Liver (tissue), 3 donors: ENCODE measurements at regions not wholly inside any gene's neighbourhood (a gene's known extent, or its start where the extent isn't known, plus 50 kb on each side); places are given as distances from the start of the nearest gene placed in this dataset.

ENCODE experiments used
- EGR1 ChIP-seq, 2 donors: IDR thresholded peaks; 2 replicates each; pipeline ENCODE4 v1.6.1; 2016 to 2018; ENCODE audit warnings: antibody characterized with exemption in 2 of 2, low read depth in 2 of 2
- GABPA ChIP-seq, 2 donors: IDR thresholded peaks in 1 of 2; conservative IDR thresholded peaks in 1 of 2; 2 replicates each; pipeline ENCODE4 v1.6.1; 2016; ENCODE audit warnings: antibody characterized with exemption in 2 of 2, mild to moderate bottlenecking in 1 of 2, moderate library complexity in 1 of 2
- RAD21 ChIP-seq, 2 donors: IDR thresholded peaks; 2 replicates each; pipeline ENCODE4 v1.6.1; 2016; ENCODE audit warnings: antibody characterized with exemption in 2 of 2, mild to moderate bottlenecking in 2 of 2
- SP1 ChIP-seq: IDR thresholded peaks from 2 replicates; pipeline ENCODE4 v1.6.1; 2018; ENCODE audit warnings: antibody characterized with exemption, mild to moderate bottlenecking
- YY1 ChIP-seq: IDR thresholded peaks from 2 replicates; pipeline ENCODE4 v1.6.1; 2016; ENCODE audit warnings: antibody characterized with exemption, mild to moderate bottlenecking
- TF ChIP-seq, protein P1 (sequence below): fragments of 150-350 bp; IDR thresholded peaks from 2 replicates; pipeline ENCODE4 v1.5.1; 2017; ENCODE audit warnings: improper control_type of control experiment, low read depth, low read length; ENCODE audit not compliant: missing input control
- TF ChIP-seq, protein P2 (sequence below): IDR thresholded peaks from 2 replicates; pipeline ENCODE4 v1.6.1; 2016; ENCODE audit warnings: antibody characterized with exemption, mild to moderate bottlenecking
- donor health status: healthy.
- donor health status: healthy.

DNA sequence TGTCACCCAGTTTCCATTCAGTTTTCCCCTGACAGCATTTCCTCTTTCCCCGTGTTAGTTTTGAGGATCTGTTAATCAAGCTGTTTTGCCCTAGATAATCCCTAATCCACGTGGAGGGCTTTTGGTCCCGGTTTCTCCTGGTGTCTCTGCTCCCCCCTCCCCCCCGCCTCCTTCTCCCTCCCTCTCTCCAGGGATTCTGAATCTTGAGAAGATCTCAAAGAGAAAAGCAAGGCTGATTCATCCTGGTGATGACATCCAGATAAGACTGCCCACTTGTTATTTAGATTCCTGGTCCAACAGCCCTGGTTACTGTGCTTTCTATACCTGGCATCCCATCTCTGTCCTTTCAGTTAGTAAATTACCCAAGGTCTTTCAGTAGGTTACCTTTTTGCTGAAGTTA lies 59.4 kb downstream of the KCNA4 start:
- TF ChIP-seq, protein P1, sequence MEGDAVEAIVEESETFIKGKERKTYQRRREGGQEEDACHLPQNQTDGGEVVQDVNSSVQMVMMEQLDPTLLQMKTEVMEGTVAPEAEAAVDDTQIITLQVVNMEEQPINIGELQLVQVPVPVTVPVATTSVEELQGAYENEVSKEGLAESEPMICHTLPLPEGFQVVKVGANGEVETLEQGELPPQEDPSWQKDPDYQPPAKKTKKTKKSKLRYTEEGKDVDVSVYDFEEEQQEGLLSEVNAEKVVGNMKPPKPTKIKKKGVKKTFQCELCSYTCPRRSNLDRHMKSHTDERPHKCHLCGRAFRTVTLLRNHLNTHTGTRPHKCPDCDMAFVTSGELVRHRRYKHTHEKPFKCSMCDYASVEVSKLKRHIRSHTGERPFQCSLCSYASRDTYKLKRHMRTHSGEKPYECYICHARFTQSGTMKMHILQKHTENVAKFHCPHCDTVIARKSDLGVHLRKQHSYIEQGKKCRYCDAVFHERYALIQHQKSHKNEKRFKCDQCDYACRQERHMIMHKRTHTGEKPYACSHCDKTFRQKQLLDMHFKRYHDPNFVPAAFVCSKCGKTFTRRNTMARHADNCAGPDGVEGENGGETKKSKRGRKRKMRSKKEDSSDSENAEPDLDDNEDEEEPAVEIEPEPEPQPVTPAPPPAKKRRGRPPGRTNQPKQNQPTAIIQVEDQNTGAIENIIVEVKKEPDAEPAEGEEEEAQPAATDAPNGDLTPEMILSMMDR: no peak
- no peak for TF ChIP-seq EGR1 (IDR thresholded peaks at IDR 0.05; ENCODE audit: low read depth in 2 of 2)
- TF ChIP-seq GABPA (IDR thresholded peaks at IDR 0.05 in 1 of 2, conservative IDR thresholded peaks at IDR 0.05 in 1 of 2): no peak
- no peak for TF ChIP-seq SP1
- no peak for TF ChIP-seq RAD21 (IDR thresholded peaks at IDR 0.05)
- TF ChIP-seq YY1: no peak
- TF ChIP-seq, protein P2, sequence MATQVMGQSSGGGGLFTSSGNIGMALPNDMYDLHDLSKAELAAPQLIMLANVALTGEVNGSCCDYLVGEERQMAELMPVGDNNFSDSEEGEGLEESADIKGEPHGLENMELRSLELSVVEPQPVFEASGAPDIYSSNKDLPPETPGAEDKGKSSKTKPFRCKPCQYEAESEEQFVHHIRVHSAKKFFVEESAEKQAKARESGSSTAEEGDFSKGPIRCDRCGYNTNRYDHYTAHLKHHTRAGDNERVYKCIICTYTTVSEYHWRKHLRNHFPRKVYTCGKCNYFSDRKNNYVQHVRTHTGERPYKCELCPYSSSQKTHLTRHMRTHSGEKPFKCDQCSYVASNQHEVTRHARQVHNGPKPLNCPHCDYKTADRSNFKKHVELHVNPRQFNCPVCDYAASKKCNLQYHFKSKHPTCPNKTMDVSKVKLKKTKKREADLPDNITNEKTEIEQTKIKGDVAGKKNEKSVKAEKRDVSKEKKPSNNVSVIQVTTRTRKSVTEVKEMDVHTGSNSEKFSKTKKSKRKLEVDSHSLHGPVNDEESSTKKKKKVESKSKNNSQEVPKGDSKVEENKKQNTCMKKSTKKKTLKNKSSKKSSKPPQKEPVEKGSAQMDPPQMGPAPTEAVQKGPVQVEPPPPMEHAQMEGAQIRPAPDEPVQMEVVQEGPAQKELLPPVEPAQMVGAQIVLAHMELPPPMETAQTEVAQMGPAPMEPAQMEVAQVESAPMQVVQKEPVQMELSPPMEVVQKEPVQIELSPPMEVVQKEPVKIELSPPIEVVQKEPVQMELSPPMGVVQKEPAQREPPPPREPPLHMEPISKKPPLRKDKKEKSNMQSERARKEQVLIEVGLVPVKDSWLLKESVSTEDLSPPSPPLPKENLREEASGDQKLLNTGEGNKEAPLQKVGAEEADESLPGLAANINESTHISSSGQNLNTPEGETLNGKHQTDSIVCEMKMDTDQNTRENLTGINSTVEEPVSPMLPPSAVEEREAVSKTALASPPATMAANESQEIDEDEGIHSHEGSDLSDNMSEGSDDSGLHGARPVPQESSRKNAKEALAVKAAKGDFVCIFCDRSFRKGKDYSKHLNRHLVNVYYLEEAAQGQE: no peak
